Stimulated activated naive CD4-positive, alpha-beta T cell treated with Interleukin-2 at 50 U/mL for 16 hours (primary cell): ENCODE measurements at regions not wholly inside any gene's neighbourhood (a gene's known extent, or its start where the extent isn't known, plus 50 kb on each side); places are given as distances from the start of the nearest gene placed in this dataset.

ENCODE experiments used
- DNase-seq: peaks from one replicate; lab custom pipeline; 2025; lab: John Stamatoyannopoulos, UW

GRCh38 chr2:120866071-120866470 is 130.4 kb downstream of the GLI2 start:
- no peak for DNase-seq

GRCh38 chr2:120866483-120867140 is 130.9 kb downstream of the GLI2 start:
- DNase-seq, result no peak

- DNase-seq, result no peak
Observed at GRCh38 chr2:120867290-120868241, 131.9 kb downstream of the GLI2 start.

GRCh38 chr2:120868366-120868765 is 132.7 kb downstream of the GLI2 start:
- no peak for DNase-seq

GRCh38 chr2:120869036-120869729 is 133.5 kb downstream of the GLI2 start:
- DNase-seq, result no peak

GRCh38 chr2:120869730-120870466 is 134.2 kb downstream of the GLI2 start:
- no peak for DNase-seq

- no peak for DNase-seq
Observed at GRCh38 chr2:120870467-120870788, 134.8 kb downstream of the GLI2 start.

- no peak for DNase-seq
Observed at GRCh38 chr2:120871016-120871635, 135.5 kb downstream of the GLI2 start.

GRCh38 chr2:120871881-120872620 is 136.4 kb downstream of the GLI2 start:
- DNase-seq, result no peak

GRCh38 chr2:120873958-120874887 is 138.6 kb downstream of the GLI2 start:
- no peak for DNase-seq

GRCh38 chr2:120874888-120875275 is 139.2 kb downstream of the GLI2 start:
- no peak for DNase-seq

GRCh38 chr2:120875431-120875830 is 139.8 kb downstream of the GLI2 start:
- no peak for DNase-seq

GRCh38 chr2:120876526-120877280 is 141.0 kb downstream of the GLI2 start:
- no peak for DNase-seq

- DNase-seq, result no peak
Observed at GRCh38 chr2:120877409-120877808, 141.7 kb downstream of the GLI2 start.

- no peak for DNase-seq
Observed at GRCh38 chr2:120878970-120879369, 143.3 kb downstream of the GLI2 start.

GRCh38 chr2:120879431-120880295 is 144.0 kb downstream of the GLI2 start:
- no peak for DNase-seq

GRCh38 chr2:120880381-120880780 is 144.7 kb downstream of the GLI2 start:
- no peak for DNase-seq
